ENCODE measurements at regions not wholly inside any gene's neighbourhood (a gene's known extent, or its start where the extent isn't known, plus 50 kb on each side); places are given as distances from the start of the nearest gene placed in this dataset.

GRCh38 chr12:24561411-24561871 lies 387.5 kb downstream of the BCAT1 start:
- Mint-ChIP-seq H3K27me3 (ENCODE audit: low read depth) (peaks cover 42% of the 10 kb centered on the region), H3K36me3 (no peaks in the 10 kb centered on the region), H3K27ac (no peak overlapping the region), H3K4me3 (peak overlapping the region; percentile 94), H3K9me3 (no peaks in the 10 kb centered on the region), H3K4me1 (peaks cover 55% of the 10 kb centered on the region)
- ATAC-seq (peak; percentile 2), DNase-seq (ENCODE audit: low spot score) (no peak)
- TF ChIP-seq SMAD4 (CRISPR knock-in tag; IDR thresholded peaks at IDR 0.05) (no peak), MXD4 (CRISPR knock-in tag; IDR thresholded peaks at IDR 0.05; ENCODE audit: borderline replicate concordance) (no peak)
- ChIA-PET CTCF (interaction anchor here (0.9 kb wide), 1 partner anchor 611 kb away, joined by 6 read pairs; no protein-coding TSS in a partner anchor), POLR2A (interaction anchor here (0.9 kb wide), 1 partner anchor 1921 kb away, joined by 3 read pairs; no protein-coding TSS in a partner anchor)

- no peaks in the 10 kb centered on the region for H3K36me3 Mint-ChIP-seq
- H3K4me1 Mint-ChIP-seq: peaks cover 55% of the 10 kb centered on the region
- ChIA-PET CTCF (no interaction called here), POLR2A (no interaction called here)
- peaks cover 41% of the 10 kb centered on the region for H3K27me3 Mint-ChIP-seq (ENCODE audit: low read depth)
- no peaks in the 10 kb centered on the region for H3K9me3 Mint-ChIP-seq
- no peak for DNase-seq (ENCODE audit: low spot score)
- ATAC-seq: no peak
- no peak for TF ChIP-seq PREB (CRISPR knock-in tag; IDR thresholded peaks at IDR 0.05; ENCODE audit: borderline replicate concordance)
- TF ChIP-seq ATF3 (CRISPR knock-in tag; conservative IDR thresholded peaks at IDR 0.05): no peak
- no peak for TF ChIP-seq ZBTB21 (CRISPR knock-in tag; IDR thresholded peaks at IDR 0.05; ENCODE audit: borderline replicate concordance)
- TF ChIP-seq FOXP1 (CRISPR knock-in tag; IDR thresholded peaks at IDR 0.05; ENCODE audit: borderline replicate concordance): no peak
- no peak for TF ChIP-seq ETV6 (CRISPR knock-in tag; IDR thresholded peaks at IDR 0.05)
- TF ChIP-seq ZSCAN18 (CRISPR knock-in tag; IDR thresholded peaks at IDR 0.05): no peak
- H3K4me3 Mint-ChIP-seq: peak overlapping the region; percentile 94
- H3K27ac Mint-ChIP-seq: peak overlapping the region; percentile 21; the same call in 1 of the 2 replicates
Observed at GRCh38 chr12:24560831-24561271, 388.1 kb downstream of the BCAT1 start.

- Mint-ChIP-seq H3K4me3 (peak overlapping the region; percentile 94), H3K36me3 (no peaks in the 10 kb centered on the region), H3K27ac (no peak overlapping the region), H3K27me3 (ENCODE audit: low read depth) (peaks cover 36% of the 10 kb centered on the region), H3K9me3 (no peaks in the 10 kb centered on the region), H3K4me1 (peaks cover 52% of the 10 kb centered on the region)
- no peak for ATAC-seq
- TF ChIP-seq USF2 (CRISPR knock-in tag; IDR thresholded peaks at IDR 0.05): no peak
- TF ChIP-seq ERG (CRISPR knock-in tag; IDR thresholded peaks at IDR 0.05): no peak
- no peak for TF ChIP-seq SMAD3 (CRISPR knock-in tag; IDR thresholded peaks at IDR 0.05; ENCODE audit: borderline replicate concordance)
- no peak for TF ChIP-seq IRF2 (CRISPR knock-in tag; IDR thresholded peaks at IDR 0.05; ENCODE audit: borderline replicate concordance, low read depth)
- TF ChIP-seq EMX1 (CRISPR knock-in tag; IDR thresholded peaks at IDR 0.05): no peak
- ChIA-PET CTCF (no interaction called here), POLR2A (no interaction called here)
- no peak for DNase-seq (ENCODE audit: low spot score)
Observed at GRCh38 chr12:24560192-24560775, 388.6 kb downstream of the BCAT1 start.

- no peaks in the 10 kb centered on the region for H3K9me3 Mint-ChIP-seq
- ATAC-seq: no peak
- POLR2A ChIA-PET: no interaction called here
- no peak for DNase-seq (ENCODE audit: low spot score)
- no peak overlapping the region for H3K4me3 Mint-ChIP-seq
- H3K36me3 Mint-ChIP-seq: no peaks in the 10 kb centered on the region
- CTCF ChIA-PET: no interaction called here
- peaks cover 17% of the 10 kb centered on the region for H3K27me3 Mint-ChIP-seq (ENCODE audit: low read depth)
- H3K27ac Mint-ChIP-seq: no peak overlapping the region
- H3K4me1 Mint-ChIP-seq: peaks cover 42% of the 10 kb centered on the region
- no peak for TF ChIP-seq GABPB1 (CRISPR knock-in tag; IDR thresholded peaks at IDR 0.05)
- no peak for TF ChIP-seq ARID4B (CRISPR knock-in tag; IDR thresholded peaks at IDR 0.05; ENCODE audit: borderline replicate concordance)
- TF ChIP-seq E2F5 (CRISPR knock-in tag; IDR thresholded peaks at IDR 0.05): no peak
Observed at GRCh38 chr12:24557738-24558137, 391.2 kb downstream of the BCAT1 start.

Measured in WTC11 (cell line).